HG03460 (cell line): ENCODE measurements at regions not wholly inside any gene's neighbourhood (a gene's known extent, or its start where the extent isn't known, plus 50 kb on each side); places are given as distances from the start of the nearest gene placed in this dataset.

Source experiments
- ATAC-seq: cut with Tn5 transposase; IDR thresholded peaks from one replicate; pipeline ENCODE4 v1.9.1; 2021; ENCODE audit not compliant: unreplicated experiment

GRCh38 chr2:220090050-220090449 is 462.6 kb downstream of the SLC4A3 start:
- no peak for ATAC-seq

GRCh38 chr2:220096406-220096805 is 469.0 kb downstream of the SLC4A3 start:
- ATAC-seq, result no peak

DNA sequence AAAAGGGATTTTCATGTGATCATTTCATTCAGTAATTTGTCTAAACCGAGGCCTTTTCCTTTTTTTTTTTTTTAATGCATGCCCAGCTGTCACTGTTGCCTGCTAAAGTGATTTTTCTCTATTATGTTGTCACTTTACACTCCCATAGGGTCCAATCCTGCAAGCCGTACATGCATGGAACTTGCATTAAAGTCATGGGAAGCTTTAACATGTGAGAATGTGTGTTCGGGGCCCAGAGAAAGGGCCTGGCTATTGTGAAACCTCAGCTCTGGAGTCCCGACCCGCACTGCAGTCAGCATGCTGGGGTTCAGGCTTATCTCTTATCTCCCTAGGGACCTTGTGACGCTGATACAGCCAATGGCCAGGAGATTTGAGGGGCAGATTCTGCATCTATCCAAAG is 474.6 kb downstream of the SLC4A3 start:
- no peak for ATAC-seq

GRCh38 chr2:220103596-220103995 is 476.2 kb downstream of the SLC4A3 start:
- ATAC-seq, result no peak

- no peak for ATAC-seq
Measured at GRCh38 chr2:220104871-220105351, 477.5 kb downstream of the SLC4A3 start.

DNA sequence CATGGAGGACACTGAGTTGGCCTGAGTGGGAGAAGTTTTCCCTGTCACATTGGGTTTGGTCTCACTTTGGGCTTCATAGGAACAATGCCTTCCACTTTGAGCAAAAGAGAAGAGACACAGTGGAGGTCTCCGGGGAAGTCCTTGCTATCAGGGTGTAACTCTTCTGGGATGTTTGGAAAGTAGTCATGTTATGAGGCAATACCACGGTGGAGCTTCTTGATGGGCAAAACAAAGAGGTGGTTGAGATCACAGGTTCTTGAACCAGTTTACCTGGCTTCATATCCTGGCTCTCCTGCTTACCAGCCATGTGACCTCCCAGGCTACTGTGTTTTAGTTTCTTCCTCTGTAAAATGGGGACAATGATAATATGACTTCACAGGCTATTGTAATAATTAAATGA is 478.6 kb downstream of the SLC4A3 start:
- no peak for ATAC-seq

- no peak for ATAC-seq
Measured at GRCh38 chr2:220107380-220107791, 480.0 kb downstream of the SLC4A3 start.

GRCh38 chr2:220114443-220114842 is 487.0 kb downstream of the SLC4A3 start:
- ATAC-seq, result no peak

GRCh38 chr2:220117025-220117424 is 489.6 kb downstream of the SLC4A3 start:
- no peak for ATAC-seq

DNA sequence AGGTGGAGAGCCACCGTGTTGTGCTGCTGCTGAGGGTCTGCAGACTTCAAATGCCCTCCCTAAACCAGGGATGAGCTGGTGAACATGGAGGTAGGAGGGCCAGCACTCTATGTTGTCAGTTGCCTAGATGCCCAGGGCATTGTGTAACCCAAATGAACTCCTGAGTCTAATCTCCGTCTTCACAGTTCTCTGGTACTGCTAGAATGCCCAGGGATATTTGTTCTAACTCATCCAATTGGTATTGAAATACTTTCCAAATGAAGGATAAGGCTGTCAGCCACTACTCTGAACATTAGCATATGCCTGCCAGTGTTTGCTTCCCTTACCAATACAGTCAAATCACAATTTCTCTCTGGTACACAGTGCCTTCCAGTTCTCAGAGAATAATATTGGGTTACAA is 492.6 kb downstream of the SLC4A3 start:
- ATAC-seq, result no peak

DNA sequence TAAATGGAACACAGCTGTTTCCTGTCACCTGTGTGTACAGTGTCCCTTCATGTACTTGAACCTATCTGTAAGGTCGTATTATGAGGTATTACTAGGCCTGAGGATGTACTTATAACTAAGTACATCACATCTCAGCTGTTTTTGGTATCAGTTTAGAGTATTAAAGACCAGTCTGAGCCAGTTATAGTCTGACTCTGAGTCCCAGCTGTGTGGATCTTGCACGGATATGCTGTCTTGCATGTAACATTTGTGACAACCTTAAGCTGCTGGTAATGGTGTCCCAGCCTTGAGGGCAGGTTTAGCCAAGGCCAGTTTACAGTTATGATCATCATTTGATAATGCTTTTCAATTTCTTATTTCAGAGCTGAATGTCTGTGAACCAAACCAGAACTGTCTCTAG is 496.3 kb downstream of the SLC4A3 start:
- no peak for ATAC-seq

GRCh38 chr2:220125551-220125950 is 498.1 kb downstream of the SLC4A3 start:
- no peak for ATAC-seq

DNA sequence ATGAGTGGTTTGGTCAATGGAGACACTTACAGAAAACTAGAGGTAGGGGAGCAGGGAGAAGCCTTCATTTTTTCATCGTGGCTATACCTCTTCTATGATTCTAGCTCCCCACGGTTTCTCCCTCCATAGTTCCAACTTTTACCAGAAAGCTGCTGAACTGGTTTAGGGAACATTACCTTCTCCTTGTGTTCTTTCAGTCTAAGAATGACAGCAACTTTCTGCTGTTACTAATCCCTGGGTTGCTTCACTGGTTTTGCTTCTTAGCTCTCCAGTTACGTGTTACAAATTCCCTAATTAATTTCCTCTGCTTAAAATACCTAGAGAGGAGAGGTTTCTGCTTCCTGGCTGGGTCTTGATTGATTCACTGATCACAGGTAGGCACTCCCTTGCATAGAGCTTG is 499.9 kb downstream of the SLC4A3 start:
- ATAC-seq, result no peak

- no peak for ATAC-seq
Measured at GRCh38 chr2:220127876-220128275, 500.4 kb downstream of the SLC4A3 start.

GRCh38 chr2:220129391-220129790 is 502.0 kb downstream of the SLC4A3 start:
- no peak for ATAC-seq

- ATAC-seq, result no peak
Measured at GRCh38 chr2:220134756-220135534, 507.5 kb downstream of the SLC4A3 start.

- ATAC-seq, result no peak
Measured at GRCh38 chr2:220143336-220143735, 515.9 kb downstream of the SLC4A3 start.

GRCh38 chr2:220144411-220144810 is 517.0 kb downstream of the SLC4A3 start:
- ATAC-seq, result no peak

- ATAC-seq, result no peak
Measured at GRCh38 chr2:220147161-220148038, 520.0 kb downstream of the SLC4A3 start.

GRCh38 chr2:220148471-220149248 is 521.2 kb downstream of the SLC4A3 start:
- ATAC-seq, result no peak

DNA sequence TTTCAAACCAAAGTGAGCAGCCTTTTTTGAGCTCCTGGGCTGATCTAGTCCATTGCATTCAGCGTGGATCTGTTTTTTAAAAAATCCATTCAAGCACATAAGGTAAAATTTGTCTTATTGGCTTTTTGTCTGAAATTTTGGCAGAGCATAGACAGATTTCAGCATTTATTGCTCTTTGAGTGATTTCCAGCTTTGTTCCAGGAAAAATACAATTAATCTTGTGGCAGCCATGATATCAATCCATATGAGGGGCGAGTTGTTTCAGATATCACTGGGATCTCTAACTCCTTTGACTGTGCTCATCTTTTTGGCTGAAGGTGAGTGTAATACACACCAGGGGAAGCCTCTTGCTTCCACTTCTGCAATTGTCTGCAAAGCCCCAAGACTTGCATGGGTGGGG is 523.9 kb downstream of the SLC4A3 start:
- no peak for ATAC-seq
